Heart left ventricle (tissue), 13 donors: ENCODE measurements at regions not wholly inside any gene's neighbourhood (a gene's known extent, or its start where the extent isn't known, plus 50 kb on each side); places are given as distances from the start of the nearest gene placed in this dataset.

Source experiments
- POLR2A ChIP-seq, 2 donors: fragments of 450-650 bp; IDR thresholded peaks; one replicate each; pipeline ENCODE4 v1.6.1; 2017; ENCODE audit warnings: antibody characterized with exemption in 2 of 2, mild to moderate bottlenecking in 2 of 2, moderate library complexity in 2 of 2
- TF ChIP-seq, protein P1 (sequence below), 12 donors: fragments of 200-600 bp; sonication (generic) in 4 of 12; IDR thresholded peaks; one replicate each; pipeline versions ENCODE4 v1.5.0 to v1.8.0; 2018 to 2022; ENCODE audit warnings: antibody characterized with exemption in 12 of 12, mild to moderate bottlenecking in 5 of 12
- donor health status: ischemic (EF 13 %, LVEDD 7.1; RV severe dilation, severe dysfunction).
- donor health status: DM: no; HTN: yes; CAD: no.
- donor health status: DM: no; HTN: no; CAD: no.
- donor health status: ischemic (EF 25% LVEDD 6.9; RV normal size, moderate dysfunction).
- donor health status: ischemic (EF 25% LVEDD 5.7; RV mildly dilated, moderate dysfunction).
- donor health status: ischemic (EF 35%, LVEDD 5.7; RV mildly dilated, moderate dysfunction).
- donor health status: nonischemic (EF 11% LVEDD 7.7; RV severe dilation, severe dysfunction).
- donor health status: DM: yes; HTN: yes; CAD: no.
- donor health status: PGD.
- donor health status: ischemic (EF 29% LVEDD 5.4; RV normal size, mild dysfunction).
- donor health status: nonischemic (EF 23%, LVEDD 6.1; RV moderate dilation, normal function).

DNA sequence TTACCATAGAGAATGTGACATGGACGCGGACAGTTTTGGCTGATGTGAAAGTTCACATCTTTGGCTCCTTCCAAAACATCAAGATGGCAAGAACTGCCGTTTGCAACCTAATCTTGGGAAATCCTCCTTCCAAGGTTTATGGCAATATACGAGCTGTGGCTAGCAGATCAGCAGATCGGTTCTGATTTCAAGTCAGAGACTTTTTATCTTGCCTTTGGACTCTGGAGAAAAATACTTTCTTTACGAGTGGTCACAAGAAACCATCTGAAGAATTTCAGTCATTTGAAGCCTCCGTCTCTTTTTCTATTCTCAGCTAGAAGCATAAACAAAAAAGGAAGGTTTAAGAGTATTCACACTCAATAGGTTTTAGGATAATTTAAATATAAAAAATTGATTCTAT lies 153.5 kb upstream of the MEIS2 start:
- TF ChIP-seq, protein P1, sequence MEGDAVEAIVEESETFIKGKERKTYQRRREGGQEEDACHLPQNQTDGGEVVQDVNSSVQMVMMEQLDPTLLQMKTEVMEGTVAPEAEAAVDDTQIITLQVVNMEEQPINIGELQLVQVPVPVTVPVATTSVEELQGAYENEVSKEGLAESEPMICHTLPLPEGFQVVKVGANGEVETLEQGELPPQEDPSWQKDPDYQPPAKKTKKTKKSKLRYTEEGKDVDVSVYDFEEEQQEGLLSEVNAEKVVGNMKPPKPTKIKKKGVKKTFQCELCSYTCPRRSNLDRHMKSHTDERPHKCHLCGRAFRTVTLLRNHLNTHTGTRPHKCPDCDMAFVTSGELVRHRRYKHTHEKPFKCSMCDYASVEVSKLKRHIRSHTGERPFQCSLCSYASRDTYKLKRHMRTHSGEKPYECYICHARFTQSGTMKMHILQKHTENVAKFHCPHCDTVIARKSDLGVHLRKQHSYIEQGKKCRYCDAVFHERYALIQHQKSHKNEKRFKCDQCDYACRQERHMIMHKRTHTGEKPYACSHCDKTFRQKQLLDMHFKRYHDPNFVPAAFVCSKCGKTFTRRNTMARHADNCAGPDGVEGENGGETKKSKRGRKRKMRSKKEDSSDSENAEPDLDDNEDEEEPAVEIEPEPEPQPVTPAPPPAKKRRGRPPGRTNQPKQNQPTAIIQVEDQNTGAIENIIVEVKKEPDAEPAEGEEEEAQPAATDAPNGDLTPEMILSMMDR (IDR thresholded peaks at IDR 0.05): no peak
- TF ChIP-seq POLR2A (IDR thresholded peaks at IDR 0.05): no peak
